Esophagus squamous epithelium (tissue), 5 donors: ENCODE measurements at regions not wholly inside any gene's neighbourhood (a gene's known extent, or its start where the extent isn't known, plus 50 kb on each side); places are given as distances from the start of the nearest gene placed in this dataset.

ENCODE experiments used
- DNase-seq: peaks from one replicate; lab custom pipeline; 2025; lab: John Stamatoyannopoulos, UW
- H3K27ac ChIP-seq, 4 donors: fragments of 200-600 bp; sonication (generic); one replicate each; pipeline ENCODE4 v1.5.1; 2016 to 2019; ENCODE audit warnings: mild to moderate bottlenecking in 1 of 4
- H3K27me3 ChIP-seq, 4 donors: fragments of 200-600 bp; sonication (generic); 1 replicate in 3 of 4; 2 replicates in 1 of 4; pipeline versions ENCODE4 v1.5.1 to v1.6.0; 2017 to 2021; ENCODE audit warnings: antibody characterized with exemption in 1 of 4
- H3K36me3 ChIP-seq, 3 donors: fragments of 200-600 bp; sonication (generic); one replicate each; pipeline ENCODE4 v1.5.1; 2016 to 2019
- H3K4me1 ChIP-seq, 3 donors: fragments of 200-600 bp; sonication (generic); one replicate each; pipeline ENCODE4 v1.5.1; 2017 to 2019
- H3K4me3 ChIP-seq, 4 donors: fragments of 200-600 bp; sonication (generic); 1 replicate in 3 of 4; 2 replicates in 1 of 4; pipeline ENCODE4 v1.5.1; 2016 to 2019; ENCODE audit warnings: mild to moderate bottlenecking in 2 of 4, moderate library complexity in 1 of 4
- H3K9me3 ChIP-seq, 3 donors: fragments of 200-600 bp; sonication (generic); one replicate each; pipeline ENCODE4 v1.5.1; 2016 to 2019
- POLR2A ChIP-seq, 4 donors: fragments of 450-650 bp; IDR thresholded peaks; one replicate each; pipeline ENCODE4 v1.6.1; 2017; ENCODE audit warnings: antibody characterized with exemption in 4 of 4, mild to moderate bottlenecking in 4 of 4, moderate library complexity in 3 of 4
- WGBS, 2 donors: methylation state at CpG; one replicate each; pipeline ENCODE4 v1.1.5; 2018; 5-methylcytosine and 5-hydroxymethylcytosine counted together
- intact Hi-C: fragments of 100-400 bp; cut with DNase I; formaldehyde crosslinking; loops from one replicate; pipeline ENCODE4 v1.15.0; 2022
- TF ChIP-seq, protein P1 (sequence below), 6 experiments: fragments of 450-650 bp in 4 of 6; fragments of 200-600 bp in 2 of 6; sonication (generic) in 2 of 6; IDR thresholded peaks; one replicate each; pipeline ENCODE4 v1.5.1; 2016 to 2019; ENCODE audit warnings: antibody characterized with exemption in 6 of 6, mild to moderate bottlenecking in 4 of 6, moderate library complexity in 4 of 6
- donor health status: DM: yes; HTN: yes; CAD: no.

DNA sequence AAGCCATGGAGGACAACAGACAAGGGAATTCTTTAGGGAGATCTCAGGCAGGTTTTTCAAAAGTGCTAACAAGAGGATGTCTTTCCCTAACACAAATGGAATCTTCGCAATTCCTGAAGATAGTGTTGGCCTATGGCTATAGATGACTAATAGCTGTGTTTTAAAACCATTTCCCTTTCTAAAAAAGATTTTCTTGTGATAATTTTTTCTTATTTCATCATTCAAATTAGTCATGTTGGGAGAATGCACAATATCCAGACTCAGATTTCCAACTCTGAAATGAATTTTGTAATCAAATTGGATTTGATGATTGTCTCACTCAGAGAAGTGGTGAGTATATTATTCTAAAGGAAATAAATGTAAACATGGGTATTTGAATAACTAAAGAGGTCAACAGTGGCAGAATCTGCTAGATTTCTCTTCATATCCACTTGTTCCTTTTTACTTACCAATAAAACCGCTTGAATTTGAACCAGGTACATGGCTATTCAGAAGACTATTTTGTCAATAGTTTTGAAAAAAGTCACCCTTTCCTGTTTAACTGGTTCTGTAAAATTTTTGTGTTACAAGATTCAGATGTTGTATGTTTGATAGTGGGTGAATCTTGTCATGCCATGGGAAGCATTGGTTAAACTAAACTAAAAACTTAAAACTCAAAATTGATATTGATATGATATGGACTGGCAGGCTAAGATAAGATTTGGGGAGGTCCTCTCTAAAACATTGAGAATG is 1223.7 kb upstream of the EYS start:
- TF ChIP-seq POLR2A (IDR thresholded peaks at IDR 0.05): no peak
- TF ChIP-seq, protein P1, sequence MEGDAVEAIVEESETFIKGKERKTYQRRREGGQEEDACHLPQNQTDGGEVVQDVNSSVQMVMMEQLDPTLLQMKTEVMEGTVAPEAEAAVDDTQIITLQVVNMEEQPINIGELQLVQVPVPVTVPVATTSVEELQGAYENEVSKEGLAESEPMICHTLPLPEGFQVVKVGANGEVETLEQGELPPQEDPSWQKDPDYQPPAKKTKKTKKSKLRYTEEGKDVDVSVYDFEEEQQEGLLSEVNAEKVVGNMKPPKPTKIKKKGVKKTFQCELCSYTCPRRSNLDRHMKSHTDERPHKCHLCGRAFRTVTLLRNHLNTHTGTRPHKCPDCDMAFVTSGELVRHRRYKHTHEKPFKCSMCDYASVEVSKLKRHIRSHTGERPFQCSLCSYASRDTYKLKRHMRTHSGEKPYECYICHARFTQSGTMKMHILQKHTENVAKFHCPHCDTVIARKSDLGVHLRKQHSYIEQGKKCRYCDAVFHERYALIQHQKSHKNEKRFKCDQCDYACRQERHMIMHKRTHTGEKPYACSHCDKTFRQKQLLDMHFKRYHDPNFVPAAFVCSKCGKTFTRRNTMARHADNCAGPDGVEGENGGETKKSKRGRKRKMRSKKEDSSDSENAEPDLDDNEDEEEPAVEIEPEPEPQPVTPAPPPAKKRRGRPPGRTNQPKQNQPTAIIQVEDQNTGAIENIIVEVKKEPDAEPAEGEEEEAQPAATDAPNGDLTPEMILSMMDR (IDR thresholded peaks at IDR 0.05): no peak
- no peaks in the 10 kb centered on the region for H3K36me3 ChIP-seq
- intact Hi-C loops: no loop called here
- no peak overlapping the region for H3K4me3 ChIP-seq
- peaks cover 0 to 14% (median 4%) of the 10 kb centered on the region in 3 donors for H3K9me3 ChIP-seq
- no peaks in the 10 kb centered on the region for H3K27me3 ChIP-seq
- no peaks in the 10 kb centered on the region for H3K4me1 ChIP-seq
- no peak for DNase-seq
- no peak overlapping the region for H3K27ac ChIP-seq
- 57 to 76% methylated on average over 2 of the region's 2 CpGs for WGBS, 2 donors

DNA sequence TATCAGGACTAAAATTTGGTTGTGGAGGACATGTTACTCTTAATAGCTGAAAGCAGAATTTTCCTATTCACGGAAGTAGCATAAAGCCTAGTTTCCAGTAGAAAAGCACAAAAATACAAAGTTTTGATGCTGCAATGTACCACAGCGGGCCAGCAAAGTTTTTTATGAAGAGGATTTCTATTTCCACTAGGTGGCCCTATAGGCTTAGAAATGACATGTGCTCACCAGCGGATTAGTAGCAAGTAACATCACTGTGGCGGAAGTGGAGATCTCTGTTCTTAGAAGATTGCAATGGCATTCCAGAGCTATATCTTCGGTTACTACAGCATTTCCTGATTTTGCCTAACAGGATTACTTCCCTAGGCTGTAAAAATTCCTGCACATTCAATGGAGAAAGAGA is 1219.0 kb upstream of the EYS start:
- no peak for DNase-seq
- no peaks in the 10 kb centered on the region for H3K27me3 ChIP-seq
- intact Hi-C loops: no loop called here
- TF ChIP-seq, protein P1 (IDR thresholded peaks at IDR 0.05): no peak
- TF ChIP-seq POLR2A (IDR thresholded peaks at IDR 0.05): no peak
- no peaks in the 10 kb centered on the region for H3K4me1 ChIP-seq
- no peak overlapping the region for H3K27ac ChIP-seq
- H3K9me3 ChIP-seq: peaks cover 0 to 27% (median 12%) of the 10 kb centered on the region in 3 donors
- H3K4me3 ChIP-seq: no peak overlapping the region
- H3K36me3 ChIP-seq: no peaks in the 10 kb centered on the region
- 80 to 85% methylated on average over 5 of the region's 5 CpGs for WGBS, 2 donors

DNA sequence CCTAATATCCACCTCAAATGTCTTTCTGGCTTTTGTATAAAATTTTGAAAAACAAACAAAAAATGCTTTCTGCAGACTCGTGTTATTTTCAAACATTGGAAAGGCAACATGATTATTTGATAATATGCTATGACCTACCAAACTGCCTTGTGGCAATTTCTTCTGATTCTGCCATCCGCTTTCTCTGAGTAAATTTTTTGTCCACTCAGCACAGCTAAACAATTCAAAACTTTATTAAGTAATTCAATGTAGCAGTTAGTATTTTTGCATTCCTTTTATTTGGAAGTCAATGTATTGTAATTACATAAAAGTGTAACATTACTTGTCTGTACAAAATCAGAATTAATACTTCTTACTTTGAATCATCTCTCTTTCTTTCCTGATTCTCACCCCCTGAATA is 1206.6 kb upstream of the EYS start:
- 64 to 65% methylated on average over 2 of the region's 2 CpGs for WGBS, 2 donors
- H3K27ac ChIP-seq: no peak overlapping the region
- no peak for DNase-seq
- no peaks in the 10 kb centered on the region for H3K27me3 ChIP-seq
- H3K4me1 ChIP-seq: no peaks in the 10 kb centered on the region
- intact Hi-C loops: no loop called here
- H3K4me3 ChIP-seq: no peak overlapping the region
- no peaks in the 10 kb centered on the region for H3K36me3 ChIP-seq
- no peaks in the 10 kb centered on the region for H3K9me3 ChIP-seq
- TF ChIP-seq, protein P1 (IDR thresholded peaks at IDR 0.05): no peak
- TF ChIP-seq POLR2A (IDR thresholded peaks at IDR 0.05): no peak

DNA sequence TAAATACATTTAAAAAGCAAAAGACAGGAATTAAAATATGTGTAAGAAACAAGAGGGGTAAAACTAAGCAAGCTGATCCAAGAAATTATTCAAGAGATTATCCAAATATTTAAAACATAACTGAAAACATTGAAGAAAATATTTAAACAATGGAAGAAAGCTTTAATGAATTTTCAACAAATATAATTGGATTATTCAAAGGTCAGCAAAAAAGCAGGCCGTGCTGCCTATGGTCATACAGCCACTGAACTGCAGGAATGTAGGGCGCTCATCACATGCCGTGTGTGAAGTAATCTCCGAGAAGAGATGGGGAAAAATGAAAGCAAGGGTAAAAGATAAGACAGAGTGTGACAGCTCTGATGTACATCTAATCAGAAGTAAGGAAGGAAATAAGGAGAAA is 1195.4 kb upstream of the EYS start:
- no peaks in the 10 kb centered on the region for H3K27me3 ChIP-seq
- no peak for TF ChIP-seq POLR2A (IDR thresholded peaks at IDR 0.05)
- TF ChIP-seq, protein P1 (IDR thresholded peaks at IDR 0.05): no peak
- intact Hi-C loops: no loop called here
- H3K4me3 ChIP-seq: no peak overlapping the region
- H3K4me1 ChIP-seq: no peaks in the 10 kb centered on the region
- H3K27ac ChIP-seq: no peak overlapping the region
- H3K36me3 ChIP-seq: no peaks in the 10 kb centered on the region
- peaks cover 0 to 3% (median 3%) of the 10 kb centered on the region in 3 donors for H3K9me3 ChIP-seq
- 43 to 54% methylated on average over 4 of the region's 4 CpGs for WGBS, 2 donors
- no peak for DNase-seq

DNA sequence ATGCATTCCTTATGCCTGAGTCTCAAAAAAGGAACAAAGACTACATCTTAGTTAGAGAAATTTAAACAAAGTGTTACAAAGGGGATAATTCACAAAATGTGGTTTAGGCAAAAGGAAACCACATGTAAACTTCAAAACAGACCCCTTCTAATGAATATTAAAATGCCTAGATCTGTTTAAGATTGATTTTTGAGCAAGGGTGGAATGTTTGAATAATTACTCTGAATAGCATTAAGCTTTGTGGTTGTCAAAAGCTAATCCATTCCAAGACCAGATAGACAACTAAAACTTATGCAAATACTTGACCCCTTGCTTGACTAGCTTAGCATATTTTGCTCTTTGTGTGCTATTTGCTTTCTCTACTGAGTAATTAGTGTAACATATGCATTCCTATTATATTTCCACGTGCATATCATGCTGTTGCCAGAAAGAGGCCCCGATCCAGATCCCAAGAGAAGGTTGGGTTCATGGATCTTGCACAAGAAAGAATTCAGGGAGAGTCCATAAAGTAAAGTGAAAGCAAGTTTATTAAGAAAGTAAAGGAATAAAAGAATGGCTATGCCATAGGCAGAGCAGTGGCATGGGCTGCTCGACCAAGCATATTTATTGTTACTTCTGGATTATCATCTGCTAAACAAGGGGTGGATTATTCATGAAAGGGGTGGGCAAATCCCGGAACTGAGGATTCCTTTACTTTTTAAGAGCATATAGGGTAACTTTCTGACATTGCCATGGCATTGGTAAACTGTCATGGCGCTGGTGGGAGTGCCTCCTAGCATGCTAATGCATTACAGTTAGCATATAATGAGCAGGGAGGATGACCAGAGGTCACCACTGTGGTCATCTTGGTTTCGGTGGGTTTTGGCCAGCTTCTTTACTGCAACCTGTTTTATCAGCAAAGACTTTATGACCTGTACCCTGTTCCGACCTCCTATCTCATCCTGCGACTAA is 1193.4 kb upstream of the EYS start:
- no peak for DNase-seq
- Histone ChIP-seq H3K9me3 (peaks cover 0 to 17% (median 3%) of the 10 kb centered on the region in 3 donors), H3K27ac (no peak overlapping the region), H3K4me1 (no peaks in the 10 kb centered on the region), H3K27me3 (no peaks in the 10 kb centered on the region), H3K36me3 (no peaks in the 10 kb centered on the region), H3K4me3 (no peak overlapping the region)
- TF ChIP-seq, protein P1 (IDR thresholded peaks at IDR 0.05): no peak
- TF ChIP-seq POLR2A (IDR thresholded peaks at IDR 0.05): no peak
- 53 to 55% methylated on average over 8 of the region's 8 CpGs for WGBS, 2 donors
- intact Hi-C loops: no loop called here
